SK-N-SH treated with all-trans-retinoic acid at 6 μM for 48 hours (cell line): ENCODE measurements at regions not wholly inside any gene's neighbourhood (a gene's known extent, or its start where the extent isn't known, plus 50 kb on each side); places are given as distances from the start of the nearest gene placed in this dataset.

Experiments used
- ATAC-seq: fragments of 200-7000 bp; cut with Tn5 transposase; 3 replicates; pipeline ENCODE4 v1.9.1; 2020; ENCODE audit warnings: mild to moderate bottlenecking, moderate library complexity
- ARNTL ChIP-seq: fragments of 450-650 bp; formaldehyde crosslinking; IDR thresholded peaks from 2 replicates; pipeline ENCODE4 v1.5.0; 2020; ENCODE audit warnings: low read depth, mild to moderate bottlenecking, moderate library complexity, borderline replicate concordance
- CREB5 ChIP-seq: fragments of 250-450 bp; sonication (Bioruptor Pico); IDR thresholded peaks from 2 replicates; pipeline ENCODE4 v1.5.1; 2020; ENCODE audit warnings: low read depth, mild to moderate bottlenecking, moderate library complexity
- CSDC2 ChIP-seq: fragments of 250-450 bp; sonication (Bioruptor Pico); IDR thresholded peaks from 2 replicates; pipeline ENCODE4 v1.5.0; 2020; ENCODE audit warnings: mild to moderate bottlenecking, moderate library complexity
- CSRNP3 ChIP-seq: fragments of 250-450 bp; sonication (Bioruptor Pico); IDR thresholded peaks from 2 replicates; pipeline ENCODE4 v1.5.1; 2021; ENCODE audit warnings: mild to moderate bottlenecking, moderate library complexity
- ESRRG ChIP-seq: fragments of 250-450 bp; sonication (Bioruptor Pico); IDR thresholded peaks from 2 replicates; pipeline ENCODE4 v1.6.1; 2021; ENCODE audit warnings: mild to moderate bottlenecking
- GLIS3 ChIP-seq: fragments of 250-450 bp; sonication (Bioruptor Pico); IDR thresholded peaks from 2 replicates; pipeline ENCODE4 v1.5.0; 2020; ENCODE audit warnings: mild to moderate bottlenecking, moderate library complexity
- ISL1 ChIP-seq: fragments of 250-450 bp; sonication (Bioruptor Pico); IDR thresholded peaks from 2 replicates; pipeline ENCODE4 v2.1.2; 2022; ENCODE audit warnings: mild to moderate bottlenecking, moderate library complexity
- POU6F1 ChIP-seq: fragments of 250-450 bp; sonication (Bioruptor Pico); IDR thresholded peaks from 2 replicates; pipeline ENCODE4 v1.8.0; 2021; ENCODE audit warnings: low read depth, mild to moderate bottlenecking, moderate library complexity, borderline replicate concordance
- PPARA ChIP-seq: fragments of 250-450 bp; sonication (Bioruptor Pico); IDR thresholded peaks from 2 replicates; pipeline ENCODE4 v1.5.0; 2020; ENCODE audit warnings: mild to moderate bottlenecking, borderline replicate concordance
- RARB ChIP-seq: fragments of 250-450 bp; sonication (Bioruptor Pico); IDR thresholded peaks from 2 replicates; pipeline ENCODE4 v1.8.0; 2021; ENCODE audit warnings: mild to moderate bottlenecking, moderate library complexity
- SNAI2 ChIP-seq: fragments of 250-450 bp; sonication (Bioruptor Pico); IDR thresholded peaks from 2 replicates; pipeline ENCODE4 v1.5.0; 2020; ENCODE audit warnings: mild to moderate bottlenecking, moderate library complexity
- TCF4 ChIP-seq: fragments of 250-450 bp; sonication (Bioruptor Pico); IDR thresholded peaks from 2 replicates; pipeline ENCODE4 v1.8.0; 2021; ENCODE audit warnings: mild to moderate bottlenecking, moderate library complexity, borderline replicate concordance
- TOX ChIP-seq: fragments of 250-450 bp; sonication (Bioruptor Pico); IDR thresholded peaks from 2 replicates; pipeline ENCODE4 v1.8.0; 2021; ENCODE audit warnings: mild to moderate bottlenecking, moderate library complexity, borderline replicate concordance
- TSHZ2 ChIP-seq: fragments of 250-450 bp; sonication (Bioruptor Pico); IDR thresholded peaks from 2 replicates; pipeline ENCODE4 v1.5.0; 2020; ENCODE audit warnings: mild to moderate bottlenecking, moderate library complexity
- ZC3H10 ChIP-seq: fragments of 250-450 bp; sonication (Bioruptor Pico); IDR thresholded peaks from 2 replicates; pipeline ENCODE4 v1.5.1; 2021; ENCODE audit warnings: mild to moderate bottlenecking, moderate library complexity
- ZFP3 ChIP-seq: fragments of 250-450 bp; sonication (Bioruptor Pico); IDR thresholded peaks from 2 replicates; pipeline ENCODE4 v1.5.0; 2020; ENCODE audit warnings: mild to moderate bottlenecking, moderate library complexity
- ZFP30 ChIP-seq: fragments of 450-650 bp; formaldehyde crosslinking; IDR thresholded peaks from 2 replicates; pipeline ENCODE4 v1.5.0; 2022; ENCODE audit warnings: mild to moderate bottlenecking, moderate library complexity
- ZNF565 ChIP-seq: fragments of 450-650 bp; formaldehyde crosslinking; conservative IDR thresholded peaks from 2 replicates; pipeline ENCODE4 v1.5.0; 2020; ENCODE audit warnings: low read depth, mild to moderate bottlenecking, moderate library complexity
- ZNF70 ChIP-seq: fragments of 450-650 bp; formaldehyde crosslinking; IDR thresholded peaks from 2 replicates; pipeline ENCODE4 v1.5.0; 2020; ENCODE audit warnings: mild to moderate bottlenecking, moderate library complexity
- ZNF8 ChIP-seq: fragments of 450-650 bp; formaldehyde crosslinking; IDR thresholded peaks from 2 replicates; pipeline ENCODE4 v1.5.0; 2020; ENCODE audit warnings: mild to moderate bottlenecking, moderate library complexity

- no peak for TF ChIP-seq CSRNP3
- TF ChIP-seq PPARA (CRISPR knock-in tag) = no peak
- no peak for TF ChIP-seq ZFP30 (CRISPR knock-in tag)
- no peak for TF ChIP-seq ESRRG
- TF ChIP-seq ISL1 (CRISPR knock-in tag) = no peak
- no peak for TF ChIP-seq ARNTL (CRISPR knock-in tag)
- no peak for TF ChIP-seq ZNF8 (CRISPR knock-in tag)
- TF ChIP-seq ZNF565 (CRISPR knock-in tag) = no peak
- TF ChIP-seq POU6F1 (CRISPR knock-in tag) = no peak
- TF ChIP-seq SNAI2 = no peak
- no peak for ATAC-seq
These were observed 1143.9 kb upstream of the NXPH2 start for GRCh38 chr2:139924070-139924469.

- no peak for TF ChIP-seq ZNF565 (CRISPR knock-in tag)
- TF ChIP-seq ARNTL (CRISPR knock-in tag) = no peak
- TF ChIP-seq CSDC2 (CRISPR knock-in tag) = no peak
- TF ChIP-seq TSHZ2 = no peak
- no peak for TF ChIP-seq ZNF8 (CRISPR knock-in tag)
- TF ChIP-seq PPARA (CRISPR knock-in tag) = no peak
- TF ChIP-seq ZFP3 = no peak
- TF ChIP-seq ISL1 (CRISPR knock-in tag) = no peak
- TF ChIP-seq, all 23 proteins: peak for 0
- no peak for ATAC-seq
These were observed 1138.8 kb upstream of the NXPH2 start for GRCh38 chr2:139918982-139919381.

- TF ChIP-seq ISL1 (CRISPR knock-in tag) (peak; percentile 79), ZC3H10 (CRISPR knock-in tag) (no peak)
- ATAC-seq = no peak
These were observed 1137.6 kb upstream of the NXPH2 start for GRCh38 chr2:139917690-139918384.

GRCh38 chr2:139916822-139917221 is 1136.6 kb upstream of the NXPH2 start:
- no peak for TF ChIP-seq ESRRG
- no peak for TF ChIP-seq ZC3H10 (CRISPR knock-in tag)
- no peak for TF ChIP-seq GLIS3 (CRISPR knock-in tag)
- no peak for TF ChIP-seq CREB5 (CRISPR knock-in tag)
- TF ChIP-seq TCF4 (CRISPR knock-in tag) = no peak
- TF ChIP-seq ZNF8 (CRISPR knock-in tag) = no peak
- TF ChIP-seq TOX (CRISPR knock-in tag) = no peak
- no peak for TF ChIP-seq PPARA (CRISPR knock-in tag)
- no peak for TF ChIP-seq TSHZ2
- TF ChIP-seq ZNF70 (CRISPR knock-in tag) = no peak
- no peak for TF ChIP-seq RARB (CRISPR knock-in tag)
- TF ChIP-seq ZFP3 = no peak
- no peak for ATAC-seq
